ENCODE measurements at regions not wholly inside any gene's neighbourhood (a gene's known extent, or its start where the extent isn't known, plus 50 kb on each side); places are given as distances from the start of the nearest gene placed in this dataset.

DNA sequence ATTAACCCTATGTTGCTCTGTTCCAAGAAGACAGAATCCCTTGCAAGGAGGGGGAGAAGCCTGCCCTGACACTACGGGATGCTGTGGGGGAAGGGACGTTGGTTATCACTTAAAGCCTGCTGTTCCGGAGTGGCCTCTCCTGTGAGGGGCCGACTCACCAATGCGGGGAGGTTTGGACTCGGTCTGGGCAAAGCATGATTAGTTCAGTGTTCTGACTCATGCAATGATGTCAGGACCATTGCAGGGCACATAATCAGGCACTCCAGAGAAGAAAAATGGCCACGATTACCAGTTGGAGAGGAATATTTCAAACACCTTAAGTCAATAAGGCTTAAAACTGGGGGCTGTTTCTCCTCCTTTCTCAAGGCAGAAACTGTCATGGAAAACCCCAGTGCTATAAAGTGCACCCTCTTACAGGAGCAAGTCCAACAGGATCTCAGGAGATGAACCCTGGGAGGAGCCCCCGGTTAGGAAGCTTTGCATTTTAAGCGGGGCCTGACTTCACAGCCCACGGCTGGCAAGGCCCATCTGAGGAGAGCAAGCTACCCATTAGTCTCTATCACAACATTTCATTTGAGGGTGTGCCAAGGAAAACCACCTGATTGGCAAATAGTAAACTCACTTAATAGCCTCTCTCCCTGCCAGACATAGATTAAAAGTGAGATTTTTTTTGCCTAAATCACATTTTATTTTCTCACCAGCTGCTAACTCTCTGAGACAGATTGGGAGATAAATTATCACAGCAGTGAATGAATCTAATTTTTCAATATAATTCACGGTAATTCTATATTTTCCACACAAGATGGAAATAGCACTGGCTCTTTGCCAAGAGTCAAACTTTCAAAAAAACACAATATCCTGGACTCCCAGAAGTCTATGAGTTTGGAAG, 202.5 kb downstream of the C1orf94 start:
- TF ChIP-seq, protein P1, sequence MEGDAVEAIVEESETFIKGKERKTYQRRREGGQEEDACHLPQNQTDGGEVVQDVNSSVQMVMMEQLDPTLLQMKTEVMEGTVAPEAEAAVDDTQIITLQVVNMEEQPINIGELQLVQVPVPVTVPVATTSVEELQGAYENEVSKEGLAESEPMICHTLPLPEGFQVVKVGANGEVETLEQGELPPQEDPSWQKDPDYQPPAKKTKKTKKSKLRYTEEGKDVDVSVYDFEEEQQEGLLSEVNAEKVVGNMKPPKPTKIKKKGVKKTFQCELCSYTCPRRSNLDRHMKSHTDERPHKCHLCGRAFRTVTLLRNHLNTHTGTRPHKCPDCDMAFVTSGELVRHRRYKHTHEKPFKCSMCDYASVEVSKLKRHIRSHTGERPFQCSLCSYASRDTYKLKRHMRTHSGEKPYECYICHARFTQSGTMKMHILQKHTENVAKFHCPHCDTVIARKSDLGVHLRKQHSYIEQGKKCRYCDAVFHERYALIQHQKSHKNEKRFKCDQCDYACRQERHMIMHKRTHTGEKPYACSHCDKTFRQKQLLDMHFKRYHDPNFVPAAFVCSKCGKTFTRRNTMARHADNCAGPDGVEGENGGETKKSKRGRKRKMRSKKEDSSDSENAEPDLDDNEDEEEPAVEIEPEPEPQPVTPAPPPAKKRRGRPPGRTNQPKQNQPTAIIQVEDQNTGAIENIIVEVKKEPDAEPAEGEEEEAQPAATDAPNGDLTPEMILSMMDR (IDR thresholded peaks at IDR 0.05), result no peak
- TF ChIP-seq POLR2A (IDR thresholded peaks at IDR 0.05) (no peak), EP300 (IDR thresholded peaks at IDR 0.05) (no peak)
